GM18511 (cell line): ENCODE measurements at regions not wholly inside any gene's neighbourhood (a gene's known extent, or its start where the extent isn't known, plus 50 kb on each side); places are given as distances from the start of the nearest gene placed in this dataset.

ENCODE experiments used
- ATAC-seq: cut with Tn5 transposase; IDR thresholded peaks from one replicate; pipeline ENCODE4 v1.9.1; 2021; ENCODE audit warnings: mild to moderate bottlenecking, moderate library complexity; ENCODE audit not compliant: unreplicated experiment

- no peak for ATAC-seq
Measured at GRCh38 chr11:19378814-19379213, 138.1 kb upstream of the E2F8 start.

- no peak for ATAC-seq
Measured at GRCh38 chr11:19377881-19378280, 137.1 kb upstream of the E2F8 start.

- no peak for ATAC-seq
Measured at GRCh38 chr11:19375440-19375839, 134.7 kb upstream of the E2F8 start.

- no peak for ATAC-seq
Measured at GRCh38 chr11:19374151-19374569, 133.4 kb upstream of the E2F8 start.

- ATAC-seq = no peak
Measured at GRCh38 chr11:19372381-19372780, 131.6 kb upstream of the E2F8 start.

GRCh38 chr11:19370100-19370861, 129.5 kb upstream of the E2F8 start:
- ATAC-seq = no peak

GRCh38 chr11:19368726-19369375, 128.1 kb upstream of the E2F8 start:
- no peak for ATAC-seq

GRCh38 chr11:19366992-19367709, 126.4 kb upstream of the E2F8 start:
- ATAC-seq = no peak

- peak; percentile 56 for ATAC-seq
Measured at GRCh38 chr11:19365743-19366410, 125.1 kb upstream of the E2F8 start.

- no peak for ATAC-seq
Measured at GRCh38 chr11:19359221-19360000, 118.7 kb upstream of the E2F8 start.

GRCh38 chr11:19357943-19358342, 117.2 kb upstream of the E2F8 start:
- ATAC-seq = no peak

- no peak for ATAC-seq
Measured at GRCh38 chr11:19355601-19356000, 114.9 kb upstream of the E2F8 start.

GRCh38 chr11:19353287-19353850, 112.6 kb upstream of the E2F8 start:
- ATAC-seq = no peak

- no peak for ATAC-seq
Measured at GRCh38 chr11:19352771-19353160, 112.0 kb upstream of the E2F8 start.

- no peak for ATAC-seq
Measured at GRCh38 chr11:19352072-19352770, 111.5 kb upstream of the E2F8 start.

GRCh38 chr11:19351426-19351825, 110.7 kb upstream of the E2F8 start:
- ATAC-seq = no peak

- no peak for ATAC-seq
Measured at GRCh38 chr11:19350160-19350559, 109.4 kb upstream of the E2F8 start.

- ATAC-seq = no peak
Measured at GRCh38 chr11:19349340-19350025, 108.7 kb upstream of the E2F8 start.

- ATAC-seq = no peak
Measured at GRCh38 chr11:19347911-19348310, 107.2 kb upstream of the E2F8 start.
